Left ventricle myocardium inferior (tissue), 1 donor: ENCODE measurements at regions not wholly inside any gene's neighbourhood (a gene's known extent, or its start where the extent isn't known, plus 50 kb on each side); places are given as distances from the start of the nearest gene placed in this dataset.
"Not testable (repeated sequence)": the region's sequence is repeated elsewhere in the genome, so short reads cannot be mapped to it uniquely, and the experiment has no call there.

Experiments used
- DNase-seq: peaks from one replicate; pipeline ENCODE4 v3.0.0-alpha.2; 2020
- H3K27ac ChIP-seq: fragments of 200-600 bp; replicated peaks from 2 replicates; pipeline ENCODE4 v1.8.0; 2021
- H3K27me3 ChIP-seq: fragments of 200-600 bp; 2 replicates; pipeline ENCODE4 v1.8.0; 2021; ENCODE audit warnings: low read depth
- H3K36me3 ChIP-seq: fragments of 200-600 bp; 2 replicates; pipeline ENCODE4 v1.8.0; 2021
- H3K4me1 ChIP-seq: fragments of 200-600 bp; 2 replicates; pipeline ENCODE4 v1.8.0; 2021
- H3K4me3 ChIP-seq: fragments of 200-600 bp; 2 replicates; pipeline ENCODE4 v1.8.0; 2021; ENCODE audit warnings: mild to moderate bottlenecking, moderate library complexity
- H3K9me3 ChIP-seq: fragments of 200-600 bp; replicated peaks from 2 replicates; pipeline ENCODE4 v1.8.0; 2021
- CTCF ChIP-seq: fragments of 200-600 bp; IDR thresholded peaks from 2 replicates; pipeline ENCODE4 v1.8.0; 2021; ENCODE audit warnings: antibody characterized with exemption, mild to moderate bottlenecking, borderline replicate concordance
- intact Hi-C: fragments of 100-400 bp; cut with micrococcal nuclease; formaldehyde crosslinking; loops from one replicate; pipeline ENCODE4 v1.11.0; 2022
- donor health status: DM: no; HTN: yes; CAD: no; lungs with severe emphysema.

GRCh38 chr7:86989407-86989806 is 70.0 kb downstream of the ELAPOR2 start:
- TF ChIP-seq CTCF, result no peak
- intact Hi-C loops, result no loop called here
- DNase-seq, result no peak
- H3K4me3 ChIP-seq, result no peak overlapping the region
- H3K27ac ChIP-seq, result no peak overlapping the region
- H3K36me3 ChIP-seq, result no peaks in the 10 kb centered on the region
- H3K27me3 ChIP-seq, result no peaks in the 10 kb centered on the region
- peaks cover 7% of the 10 kb centered on the region for H3K4me1 ChIP-seq
- peaks cover 28% of the 10 kb centered on the region for H3K9me3 ChIP-seq

- intact Hi-C loops, H3K27me3 ChIP-seq, H3K4me1 ChIP-seq, H3K4me3 ChIP-seq, H3K36me3 ChIP-seq, DNase-seq, H3K27ac ChIP-seq: not testable (repeated sequence)
- peaks cover 43% of the 10 kb centered on the region for H3K9me3 ChIP-seq
Measured at GRCh38 chr7:86987834-86988233, 71.6 kb downstream of the ELAPOR2 start.

GRCh38 chr7:86987358-86987757 is 72.1 kb downstream of the ELAPOR2 start:
- intact Hi-C loops, H3K27ac ChIP-seq, H3K4me1 ChIP-seq, H3K4me3 ChIP-seq, H3K27me3 ChIP-seq, DNase-seq, H3K36me3 ChIP-seq: not testable (repeated sequence)
- peaks cover 44% of the 10 kb centered on the region for H3K9me3 ChIP-seq

GRCh38 chr7:86985342-86985741 is 74.1 kb downstream of the ELAPOR2 start:
- H3K4me3 ChIP-seq, DNase-seq, H3K4me1 ChIP-seq, H3K27ac ChIP-seq, intact Hi-C loops, H3K36me3 ChIP-seq, H3K27me3 ChIP-seq: not testable (repeated sequence)
- H3K9me3 ChIP-seq, result peaks cover 44% of the 10 kb centered on the region

GRCh38 chr7:86983654-86984053 is 75.8 kb downstream of the ELAPOR2 start:
- H3K27ac ChIP-seq, H3K4me1 ChIP-seq, H3K36me3 ChIP-seq, H3K4me3 ChIP-seq, intact Hi-C loops, H3K27me3 ChIP-seq, DNase-seq: not testable (repeated sequence)
- peaks cover 44% of the 10 kb centered on the region for H3K9me3 ChIP-seq

GRCh38 chr7:86981937-86982336 is 77.5 kb downstream of the ELAPOR2 start:
- not testable (repeated sequence) for DNase-seq

GRCh38 chr7:86981127-86981526 is 78.3 kb downstream of the ELAPOR2 start:
- H3K27me3 ChIP-seq, result no peaks in the 10 kb centered on the region
- H3K36me3 ChIP-seq, result no peaks in the 10 kb centered on the region
- no peak overlapping the region for H3K27ac ChIP-seq
- TF ChIP-seq CTCF, result no peak
- H3K4me3 ChIP-seq, result no peak overlapping the region
- H3K4me1 ChIP-seq, result peaks cover 4% of the 10 kb centered on the region
- intact Hi-C loops, result no loop called here
- no peak for DNase-seq
- H3K9me3 ChIP-seq, result peaks cover 32% of the 10 kb centered on the region

More at GRCh38 chr7:86981937-86982336, 77.5 kb downstream of the ELAPOR2 start:
- H3K4me1 ChIP-seq, H3K27me3 ChIP-seq, H3K27ac ChIP-seq, intact Hi-C loops, H3K36me3 ChIP-seq, H3K4me3 ChIP-seq: not testable (repeated sequence)
- peaks cover 32% of the 10 kb centered on the region for H3K9me3 ChIP-seq

- peaks cover 4% of the 10 kb centered on the region for H3K4me1 ChIP-seq
- no peak for TF ChIP-seq CTCF
Measured at GRCh38 chr7:86980223-86980622, 79.2 kb downstream of the ELAPOR2 start.

More at GRCh38 chr7:86980223-86980622, 79.2 kb downstream of the ELAPOR2 start:
- intact Hi-C loops, result no loop called here
- Histone ChIP-seq H3K27me3 (no peaks in the 10 kb centered on the region), H3K27ac (no peak overlapping the region), H3K9me3 (peaks cover 24% of the 10 kb centered on the region), H3K36me3 (no peaks in the 10 kb centered on the region), H3K4me3 (no peak overlapping the region)
- no peak for DNase-seq
